ENCODE measurements at regions not wholly inside any gene's neighbourhood (a gene's known extent, or its start where the extent isn't known, plus 50 kb on each side); places are given as distances from the start of the nearest gene placed in this dataset.

DNA sequence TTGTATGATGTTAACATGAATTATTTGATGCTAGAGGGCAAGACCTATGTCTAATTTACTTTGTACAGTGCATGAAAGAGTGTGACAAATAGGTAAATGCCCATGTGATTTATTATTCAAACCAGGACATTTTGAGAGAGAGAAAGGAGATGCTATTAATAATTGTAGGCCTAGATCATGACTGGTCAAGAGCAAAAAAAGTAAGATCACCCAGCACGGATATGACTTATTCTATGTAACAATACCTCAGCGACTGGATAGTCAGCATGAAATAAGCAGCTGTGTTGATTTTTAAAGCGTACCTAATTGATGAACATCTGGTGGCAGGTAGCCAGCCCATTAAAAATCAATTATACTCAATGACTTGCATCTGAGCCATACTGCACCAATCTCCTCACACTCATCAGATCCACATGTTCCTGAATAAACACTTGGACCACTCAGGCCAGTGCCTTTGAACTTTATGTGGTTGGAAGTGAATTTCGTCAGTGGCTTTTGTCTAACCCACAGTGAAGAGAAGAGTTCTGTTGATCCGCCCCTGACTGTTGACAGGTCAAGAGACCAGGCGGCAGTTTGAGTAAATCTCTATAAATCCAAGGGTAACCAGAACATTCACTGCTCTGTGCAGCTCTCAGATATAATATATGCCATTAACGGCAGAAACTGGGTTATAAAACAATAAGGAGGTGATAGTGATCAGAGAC lies 435.3 kb downstream of the MDFIC start:
- ChIA-PET CTCF (ENCODE audit: partially characterized antibody) (interaction anchor here (0.5 to 1.4 kb wide), 7 partner anchors 11 to 1175 kb away, joined by 3 to 4 read pairs (median 3); no protein-coding TSS in a partner anchor), POLR2A (ENCODE audit: partially characterized antibody) (no interaction called here)
- Histone ChIP-seq H3K56ac (replicated peaks; ENCODE audit: insufficient read length, low read depth, low read length) (no peak overlapping the region), H3K27ac (ENCODE audit: low read depth, low read length) (no peak overlapping the region), H3K79me1 (ENCODE audit: low read depth, low read length) (no peaks in the 10 kb centered on the region), H4K5ac (ENCODE audit: insufficient read length, low read depth, low read length) (no peak overlapping the region), H3K4me3 (ENCODE audit: extremely low read depth in 1 of 4, insufficient read depth in 2 of 4, low read depth in 3 of 4, low read length in 4 of 4) (no peak overlapping the region), H2BK20ac (ENCODE audit: low read length) (no peak overlapping the region), H3K14ac (ENCODE audit: insufficient read length) (no peak overlapping the region), H2BK15ac (ENCODE audit: low read length) (no peak overlapping the region), H3K4me1 (replicated peaks in 1 of 4; ENCODE audit: control insufficient read depth in 3 of 4, insufficient read depth in 4 of 4, low read length in 3 of 4) (no peaks in the 10 kb centered on the region), H2BK5ac (ENCODE audit: low read depth, low read length) (no peak overlapping the region), H3K23me2 (ENCODE audit: low read depth, low read length) (no peaks in the 10 kb centered on the region), H3K4me2 (ENCODE audit: insufficient read depth in 1 of 2, low read depth in 2 of 2, low read length in 2 of 2) (no peak overlapping the region), H2AFZ (ENCODE audit: low read length) (no peak overlapping the region), H3K36me3 (ENCODE audit: control insufficient read depth in 2 of 4, insufficient read depth in 4 of 4, low read length in 3 of 4) (no peaks in the 10 kb centered on the region), H3K79me2 (ENCODE audit: control insufficient read depth in 1 of 2, insufficient read depth in 2 of 2, low read length in 2 of 2) (no peaks in the 10 kb centered on the region), H3K23ac (ENCODE audit: insufficient read length) (no peak overlapping the region), H3K9ac (replicated peaks in 1 of 4; ENCODE audit: extremely low read depth in 1 of 4, low read depth in 3 of 4, low read length in 3 of 4) (no peak overlapping the region), H3K9me3 (ENCODE audit: insufficient read depth in 2 of 2, low read depth in 1 of 2, low read length in 1 of 2) (no peaks in the 10 kb centered on the region), H3K18ac (ENCODE audit: extremely low read depth, low read length) (no peak overlapping the region), H2AK5ac (ENCODE audit: low read depth, low read length) (no peak overlapping the region), H3K4ac (replicated peaks; ENCODE audit: insufficient read length, low read depth, low read length) (no peak overlapping the region), H4K8ac (ENCODE audit: extremely low read depth, insufficient read depth, low read length) (no peak overlapping the region), H3K27me3 (replicated peaks in 1 of 4; ENCODE audit: control insufficient read depth in 3 of 4, extremely low read depth in 1 of 4, insufficient read depth in 3 of 4, low read length in 3 of 4) (no peaks in the 10 kb centered on the region), H2BK12ac (ENCODE audit: low read depth, low read length) (no peak overlapping the region), H4K91ac (replicated peaks; ENCODE audit: insufficient read length, low read length) (no peak overlapping the region), H4K20me1 (replicated peaks in 1 of 2; ENCODE audit: control insufficient read depth in 1 of 2, insufficient read depth in 2 of 2, low read length in 2 of 2) (no peaks in the 10 kb centered on the region), H2BK120ac (replicated peaks; ENCODE audit: low read depth, low read length) (no peak overlapping the region)
- DNase-seq (ENCODE audit: low read depth in 1 of 2, low spot score in 2 of 2): no peak
- WGBS, 2 experiments (ENCODE audit: extremely low coverage in 1 of 2, insufficient coverage in 1 of 2, insufficient read length in 1 of 2, insufficient replicate concordance in 2 of 2, low coverage in 1 of 2, low lambda C conversion rate in 2 of 2, missing lambda C conversion rate in 1 of 2): 89% methylated on average over 7 of the region's 7 CpGs; no CpG with 5 or more reads in 1 of the 2 experiments
- TF ChIP-seq SAP30 (IDR thresholded peaks at IDR 0.05; ENCODE audit: insufficient read depth, insufficient replicate concordance, low read length) (no peak), KDM1A (IDR thresholded peaks at IDR 0.05; ENCODE audit: borderline replicate concordance, low read length) (no peak), POLR2A (IDR thresholded peaks at IDR 0.05; ENCODE audit: control extremely low read depth in 1 of 2, low read depth in 2 of 2, low read length in 2 of 2) (no peak), RBBP5 (IDR thresholded peaks at IDR 0.05; ENCODE audit: borderline replicate concordance, low read depth, low read length) (no peak), HDAC6 (IDR thresholded peaks at IDR 0.05; ENCODE audit: low read depth, low read length) (no peak), RAD21 (IDR thresholded peaks at IDR 0.05 in 1 of 2, conservative IDR thresholded peaks at IDR 0.05 in 1 of 2; ENCODE audit: low read depth in 2 of 2, low read length in 2 of 2) (no peak), SIN3A (conservative IDR thresholded peaks at IDR 0.05 in 1 of 2, IDR thresholded peaks at IDR 0.05 in 1 of 2; ENCODE audit: low read depth in 1 of 2, low read length in 2 of 2) (no peak), SP2 (IDR thresholded peaks at IDR 0.05; ENCODE audit: low read length) (no peak), TEAD4 (IDR thresholded peaks at IDR 0.05; ENCODE audit: low read depth, low read length) (no peak)
- no peak for FAIRE-seq
